Fibroblast of skin of right quadriceps (primary cell): ENCODE measurements at regions not wholly inside any gene's neighbourhood (a gene's known extent, or its start where the extent isn't known, plus 50 kb on each side); places are given as distances from the start of the nearest gene placed in this dataset.
"Not testable (repeated sequence)": the region's sequence is repeated elsewhere in the genome, so short reads cannot be mapped to it uniquely, and the experiment has no call there.

Experiments
- DNase-seq: peaks from one replicate; pipeline ENCODE4 v3.0.0-alpha.2; 2013

DNA sequence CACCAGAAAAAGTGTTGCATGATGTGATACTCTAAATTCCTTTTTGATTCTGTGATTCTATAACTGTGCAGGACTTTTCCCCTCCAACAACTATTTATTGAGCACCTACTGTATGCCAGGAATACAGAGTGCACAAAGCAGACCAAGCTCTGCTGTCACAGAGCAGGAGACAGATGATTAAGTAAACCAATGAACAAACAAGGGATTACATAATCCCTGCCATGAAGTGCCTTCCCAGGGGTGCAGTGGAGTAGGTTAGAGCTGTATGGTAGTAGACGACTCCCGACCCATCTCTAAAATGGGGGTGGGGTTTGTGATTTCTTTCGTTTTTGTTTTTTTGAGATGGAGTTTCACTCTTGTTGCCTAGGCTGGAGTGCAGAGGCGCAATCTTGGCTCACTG lies 213.9 kb downstream of the TBX5 start:
- no peak for DNase-seq

GRCh38 chr12:114191581-114191980 lies 214.4 kb downstream of the TBX5 start:
- DNase-seq = no peak

DNA sequence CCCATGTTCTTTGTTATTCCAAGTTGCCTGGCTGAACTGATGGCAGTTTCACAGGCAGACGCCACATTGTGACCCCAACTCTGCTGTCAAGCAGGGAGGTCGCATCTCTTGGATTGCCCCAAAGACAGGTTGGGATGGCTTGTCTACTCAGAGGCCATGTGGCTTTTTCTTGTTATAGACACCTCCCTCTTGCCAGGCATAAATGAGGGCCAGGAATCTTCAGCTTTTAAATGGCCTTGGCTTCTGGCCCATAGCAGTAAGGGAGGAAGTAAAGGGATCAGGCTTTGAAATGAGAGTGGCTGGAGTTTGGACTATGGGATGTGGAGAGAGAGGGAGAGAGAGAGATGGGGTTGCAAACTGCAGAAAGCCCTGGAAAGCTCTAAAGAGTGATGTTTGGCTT lies 215.0 kb downstream of the TBX5 start:
- DNase-seq = no peak

GRCh38 chr12:114189266-114189665 lies 216.7 kb downstream of the TBX5 start:
- DNase-seq = no peak

DNA sequence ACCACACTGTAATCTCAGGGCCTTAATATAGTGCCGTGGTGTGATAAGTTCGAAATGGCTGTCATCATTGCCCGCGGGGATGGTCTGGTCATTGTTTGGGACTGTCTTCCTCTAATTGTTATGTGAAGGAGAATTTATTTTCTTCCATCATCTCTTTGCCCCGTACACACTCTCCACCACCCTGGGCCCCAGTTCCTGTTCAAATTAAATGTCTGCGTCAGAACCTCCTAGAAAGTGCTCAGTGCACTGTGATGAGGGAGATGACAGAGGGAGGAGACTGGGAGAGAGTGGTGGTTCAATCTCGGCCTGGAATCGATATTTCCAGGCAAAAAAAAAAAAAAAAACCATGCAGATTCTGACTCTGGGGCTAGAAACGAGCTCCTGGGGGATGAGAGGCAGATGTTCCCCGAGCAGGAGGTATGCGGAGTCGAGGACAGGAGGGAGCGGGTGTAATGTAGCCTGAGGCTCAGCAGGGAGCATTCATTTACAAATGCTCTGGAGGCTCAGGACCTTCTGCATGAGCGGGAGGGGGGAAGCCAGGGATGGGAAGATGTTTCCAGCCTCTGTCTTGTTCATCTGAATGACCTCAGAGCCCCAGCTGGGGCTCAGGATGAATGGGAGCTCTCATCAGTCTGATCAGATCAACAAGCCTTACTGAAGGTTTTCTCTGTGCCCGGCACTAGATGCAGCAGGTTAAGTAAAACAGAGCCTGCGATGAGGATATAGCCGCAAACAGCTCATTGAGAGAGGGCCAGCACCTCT lies 219.5 kb downstream of the TBX5 start:
- no peak for DNase-seq

DNA sequence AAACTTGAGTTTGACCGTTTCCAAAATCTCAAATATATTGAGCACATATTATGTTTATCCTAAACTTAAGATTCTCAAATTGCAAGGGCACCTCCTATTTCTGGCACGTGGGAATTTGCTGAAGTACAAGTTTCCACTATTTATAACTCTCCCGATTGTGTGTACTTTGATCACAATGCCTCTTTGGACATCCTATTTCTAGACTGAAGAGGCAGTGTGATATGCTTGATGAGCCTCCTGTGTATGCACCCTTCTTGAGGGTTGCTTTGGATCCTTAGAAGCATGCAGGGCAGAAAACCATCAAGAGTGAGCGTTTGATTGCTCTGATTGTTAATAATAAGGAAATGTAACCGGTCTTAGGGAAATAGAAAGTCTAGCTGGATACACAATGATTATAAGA lies 218.9 kb upstream of the RBM19 start:
- DNase-seq = no peak

- no peak for DNase-seq
Observed at GRCh38 chr12:114174326-114174725, 208.2 kb upstream of the RBM19 start.

GRCh38 chr12:114172135-114172534 lies 206.0 kb upstream of the RBM19 start:
- DNase-seq = no peak

- peak; percentile 15 for DNase-seq
Observed at GRCh38 chr12:114168061-114168460, 201.9 kb upstream of the RBM19 start.

DNA sequence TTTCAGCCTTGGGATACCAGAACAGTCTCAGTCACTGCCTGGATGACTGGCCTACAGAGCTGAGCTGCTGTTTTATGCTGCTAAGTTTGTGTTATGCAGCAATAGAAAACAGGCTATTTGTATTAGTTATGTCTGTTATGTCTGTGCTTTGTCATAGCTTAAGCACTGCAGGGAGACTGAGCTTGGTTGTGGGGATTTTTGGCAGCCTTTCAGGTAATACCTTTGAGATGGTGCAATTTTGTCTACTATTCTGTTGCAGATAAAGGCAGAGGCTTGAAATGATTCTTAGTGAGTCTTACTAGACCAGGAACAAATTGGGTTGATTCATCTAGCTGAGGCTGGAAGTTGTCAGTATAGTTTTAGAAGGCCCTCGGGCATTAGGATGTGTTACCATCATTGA lies 201.3 kb upstream of the RBM19 start:
- peak; percentile 73 for DNase-seq

DNA sequence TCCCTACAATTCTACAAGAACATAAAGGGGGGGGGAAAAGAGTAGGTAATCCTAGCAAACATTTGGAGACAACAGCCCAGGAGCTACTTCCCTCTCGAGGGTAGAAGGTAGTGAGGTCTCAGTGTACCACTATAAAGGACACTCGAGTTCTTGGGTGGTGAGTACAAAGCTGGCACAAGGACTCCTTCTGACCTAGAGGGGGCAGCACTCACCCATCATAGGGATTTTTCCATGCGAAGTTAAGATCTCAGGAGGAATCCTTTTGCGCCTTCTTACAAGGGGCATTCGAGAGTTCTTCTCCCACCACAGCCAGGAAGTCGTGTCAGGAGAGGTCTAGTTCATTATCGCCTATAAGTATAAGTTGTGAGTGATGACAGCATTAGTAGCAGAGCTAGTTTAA lies 200.2 kb upstream of the RBM19 start:
- peak; percentile 17 for DNase-seq

GRCh38 chr12:114165921-114166320 lies 199.8 kb upstream of the RBM19 start:
- no peak for DNase-seq

DNA sequence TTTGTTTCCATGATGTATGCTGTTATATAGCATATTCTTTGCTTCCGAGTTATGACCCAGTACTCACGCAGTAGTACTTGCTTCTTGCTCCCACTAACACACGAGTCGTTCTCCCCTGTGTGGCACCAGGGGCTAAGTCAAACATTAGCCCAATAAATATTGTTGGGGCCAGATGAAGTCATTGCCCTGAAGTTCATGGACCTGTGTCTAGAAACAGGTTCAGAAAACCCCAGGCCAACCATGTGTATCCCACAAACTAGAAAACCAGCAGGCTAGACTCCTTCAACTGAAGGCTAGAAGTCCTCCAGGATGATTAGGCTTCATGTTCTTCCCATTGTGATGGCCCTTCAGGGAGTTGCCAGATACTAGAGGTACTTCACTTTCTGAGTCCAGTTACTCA lies 198.2 kb upstream of the RBM19 start:
- no peak for DNase-seq

DNA sequence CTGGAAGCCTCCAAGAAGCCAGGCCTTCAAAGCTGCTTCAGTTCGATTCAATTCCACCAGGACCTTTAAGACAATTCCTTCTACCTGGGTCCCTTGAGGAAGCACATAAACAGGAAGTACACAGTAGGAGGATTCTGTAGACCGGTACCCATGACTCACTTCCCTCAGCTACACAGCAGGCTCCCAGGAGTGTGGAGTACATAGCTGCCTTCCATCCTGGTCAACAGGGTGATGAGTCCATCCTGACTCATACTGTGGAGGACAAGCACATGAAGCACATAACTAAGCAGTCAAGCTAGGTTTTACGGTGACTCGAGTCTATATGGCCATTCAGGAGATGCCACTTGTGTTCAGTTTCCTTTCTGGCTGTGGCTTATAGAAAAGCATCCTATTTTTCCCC lies 197.6 kb upstream of the RBM19 start:
- DNase-seq = peak; percentile 93

DNA sequence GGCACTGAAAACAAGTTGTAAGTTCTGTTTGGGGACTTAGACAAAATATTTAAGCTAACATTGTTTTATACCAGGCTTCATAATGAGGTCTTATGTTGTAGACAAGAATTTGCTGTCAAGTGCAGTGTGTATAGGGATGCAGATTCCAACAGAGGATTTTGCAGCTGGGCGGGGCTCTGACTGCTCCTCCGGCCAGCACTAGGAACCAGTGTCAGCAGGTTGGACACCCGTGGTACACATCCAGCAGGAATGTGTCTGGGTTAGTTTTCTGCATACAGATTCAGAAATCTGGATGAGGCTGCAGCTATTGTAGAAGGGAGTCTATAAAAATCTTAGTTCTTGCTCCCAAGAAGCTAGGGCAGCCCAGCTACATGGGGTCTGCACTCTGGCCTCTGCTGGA lies 194.3 kb upstream of the RBM19 start:
- DNase-seq = no peak

DNA sequence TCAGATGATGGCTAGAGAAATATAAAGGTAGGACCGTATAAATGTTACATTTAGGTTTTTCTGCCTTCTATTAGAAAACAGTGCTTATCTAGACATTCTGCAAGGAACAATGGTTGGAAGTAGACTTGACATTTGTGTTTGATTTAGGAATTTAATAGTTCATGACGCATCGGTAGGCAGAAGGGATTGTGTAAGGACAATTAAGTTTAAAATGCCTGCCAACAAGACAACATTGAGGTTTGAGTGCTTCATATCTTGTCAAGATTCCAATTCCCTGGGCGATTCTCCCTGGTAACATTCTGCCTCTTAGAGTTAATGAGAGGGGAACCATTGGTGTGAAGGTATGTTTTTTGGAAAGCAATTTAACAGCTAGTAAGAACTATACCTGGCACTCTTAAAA lies 186.8 kb upstream of the RBM19 start:
- DNase-seq = peak; percentile 38

DNA sequence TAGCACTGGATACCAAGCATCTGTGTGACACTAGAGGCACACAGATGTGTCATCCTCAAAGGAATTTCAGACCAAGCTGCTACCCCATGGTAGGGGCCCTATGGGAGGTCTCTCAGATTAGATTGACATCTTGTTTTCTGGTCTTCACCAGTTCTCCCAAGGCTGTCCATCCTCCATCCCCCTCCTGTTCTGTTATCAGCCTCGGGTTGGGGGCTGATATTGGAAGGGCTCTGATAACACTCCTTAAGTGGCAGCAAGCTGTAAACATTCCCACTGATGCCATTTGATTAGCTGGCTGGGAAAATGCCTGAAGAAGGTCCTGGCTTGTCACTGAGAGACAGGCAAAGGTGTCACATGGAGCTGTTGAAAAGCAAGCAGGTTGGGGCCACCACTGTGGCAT lies 185.9 kb upstream of the RBM19 start:
- no peak for DNase-seq

DNA sequence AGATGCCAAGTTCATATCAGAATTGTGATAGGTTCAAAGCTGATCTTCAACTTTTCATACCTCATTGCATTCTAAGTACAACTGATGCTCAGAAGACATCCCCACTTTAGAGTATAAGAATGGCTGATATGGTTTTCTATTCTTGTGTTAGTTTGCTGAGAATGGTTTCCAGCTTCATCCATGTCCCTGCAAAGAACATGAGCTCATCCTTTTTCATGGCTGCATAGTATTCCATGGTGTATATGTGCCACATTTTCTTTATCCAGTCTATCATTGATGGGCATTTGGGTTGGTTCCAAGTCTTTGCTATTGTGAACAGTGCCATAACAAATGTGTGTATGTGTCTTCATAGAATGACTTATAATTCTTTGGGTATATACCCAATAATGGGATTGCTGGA lies 184.5 kb upstream of the RBM19 start:
- DNase-seq = not testable (repeated sequence)

- no peak for DNase-seq
Observed at GRCh38 chr12:114141921-114142564, 175.9 kb upstream of the RBM19 start.

DNA sequence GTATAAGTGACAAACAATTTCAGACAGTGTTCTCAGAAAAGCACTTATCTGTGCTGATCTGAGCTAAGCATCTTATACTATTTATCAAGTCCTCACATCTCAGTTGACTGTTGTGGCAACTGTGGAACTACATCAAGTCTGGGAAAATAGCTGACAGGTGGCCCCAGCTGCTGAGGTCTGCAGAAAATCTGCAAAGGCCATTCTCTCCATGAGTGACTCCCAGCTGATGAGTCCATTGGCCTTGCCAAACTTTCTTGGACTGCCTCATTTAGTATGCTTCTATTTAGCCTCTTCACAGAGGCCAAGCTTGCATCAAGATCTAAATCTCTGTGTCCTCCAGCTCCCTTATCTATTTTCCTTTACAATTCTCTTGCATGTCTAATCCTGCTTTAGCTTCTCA lies 174.5 kb upstream of the RBM19 start:
- no peak for DNase-seq

DNA sequence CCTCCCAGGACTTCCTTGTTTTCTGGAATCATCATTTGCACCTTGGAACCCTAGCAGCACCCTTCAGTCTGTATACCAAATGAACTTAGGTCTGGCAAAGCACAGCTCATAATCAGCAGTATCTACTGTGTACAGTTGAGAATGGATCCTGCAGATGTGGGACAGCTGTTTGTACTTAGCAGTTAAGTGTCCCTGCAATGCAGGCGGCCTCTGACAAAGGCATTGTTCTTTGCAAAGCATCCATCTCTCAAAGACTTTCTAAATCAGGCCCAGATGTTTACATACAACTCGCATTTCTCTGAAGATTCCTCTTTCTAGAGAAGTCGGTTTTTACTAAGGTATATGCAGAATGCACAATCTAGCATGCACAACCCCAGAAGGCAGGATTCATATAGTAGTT lies 170.5 kb upstream of the RBM19 start:
- DNase-seq = no peak

DNA sequence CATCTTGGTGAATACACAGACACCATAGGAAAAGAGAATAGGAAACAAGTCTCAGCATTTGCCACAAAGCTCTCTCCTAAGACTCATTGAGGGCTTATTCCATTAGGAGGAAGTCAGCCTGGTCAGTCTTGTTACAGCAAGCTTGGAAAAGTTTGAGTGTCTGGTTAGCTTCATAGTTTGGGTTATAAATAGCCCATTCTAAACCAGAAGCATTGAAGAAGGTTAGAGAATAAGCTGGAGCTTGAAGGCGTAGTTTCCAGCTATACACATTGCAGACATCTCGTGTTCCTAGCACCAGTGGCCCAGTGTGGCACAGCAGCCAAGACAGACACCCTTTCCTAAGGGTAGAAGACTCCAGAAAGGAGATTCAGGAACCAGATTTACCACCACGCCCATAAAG lies 168.8 kb upstream of the RBM19 start:
- no peak for DNase-seq

- DNase-seq = no peak
Observed at GRCh38 chr12:114131824-114132223, 165.7 kb upstream of the RBM19 start.

GRCh38 chr12:114123108-114123507 lies 157.0 kb upstream of the RBM19 start:
- no peak for DNase-seq

DNA sequence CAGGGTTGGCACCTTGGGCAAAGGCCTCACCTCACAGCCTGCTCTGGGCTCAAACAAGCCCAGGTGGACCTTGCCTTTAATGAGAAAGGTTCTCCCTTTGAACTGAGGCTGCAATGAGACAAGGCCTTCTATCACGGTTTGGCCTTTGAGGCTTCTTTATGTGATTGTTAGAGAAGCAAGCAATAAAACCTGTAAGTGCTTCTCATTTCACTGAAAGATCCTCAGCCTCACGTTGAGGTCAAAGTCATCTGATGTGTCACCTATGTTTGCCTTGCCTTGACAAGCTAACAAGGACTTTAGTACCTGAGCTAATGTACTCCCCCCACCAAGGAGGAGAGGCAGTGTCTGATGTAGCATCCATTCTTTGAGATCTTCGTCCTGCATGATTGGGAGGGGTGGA lies 155.9 kb upstream of the RBM19 start:
- DNase-seq = no peak
